ENCODE measurements at regions not wholly inside any gene's neighbourhood (a gene's known extent, or its start where the extent isn't known, plus 50 kb on each side); places are given as distances from the start of the nearest gene placed in this dataset.
A peak's percentile ranks its signal among the peaks of the same experiment; 100 is the strongest.

- TF ChIP-seq MGA (IDR thresholded peaks at IDR 0.05) (no peak), CHD1 (IDR thresholded peaks at IDR 0.05; ENCODE audit: low read length) (no peak), ZNF354B (CRISPR knock-in tag; IDR thresholded peaks at IDR 0.05) (no peak), SMARCA4 (IDR thresholded peaks at IDR 0.05) (peak; percentile 39), NFE2 (IDR thresholded peaks at IDR 0.05; ENCODE audit: low read depth) (peak; percentile 62), TSC22D4 (tag; IDR thresholded peaks at IDR 0.05) (no peak), NR2C2 (CRISPR knock-in tag; IDR thresholded peaks at IDR 0.05) (no peak), NR2C2 (tag; IDR thresholded peaks at IDR 0.05) (peak; percentile 36; the same call in 1 of the 2 replicates), HOMEZ (CRISPR knock-in tag; IDR thresholded peaks at IDR 0.05) (no peak), BMI1 (IDR thresholded peaks at IDR 0.05; ENCODE audit: low read length) (no peak), ZNF274 (IDR thresholded peaks at IDR 0.05; ENCODE audit: borderline replicate concordance, low read depth, low read length) (no peak), KLF10 (CRISPR knock-in tag; IDR thresholded peaks at IDR 0.05) (no peak), WHSC1 (IDR thresholded peaks at IDR 0.05; ENCODE audit: low read length) (no peak), SOX6 (IDR thresholded peaks at IDR 0.05) (0 out of 2 replicates have a peak, but pooled peaks have one; percentile 13), ZNF143 (CRISPR knock-in tag; IDR thresholded peaks at IDR 0.05) (no peak), TAL1 (IDR thresholded peaks at IDR 0.05) (peak; percentile 33), TEAD2 (tag; IDR thresholded peaks at IDR 0.05) (no peak)
These were observed 162.6 kb upstream of the FN1 start (continued) for GRCh38 chr2:215598376-215598975.
